SK-N-SH treated with all-trans-retinoic acid at 6 μM for 48 hours (cell line): ENCODE measurements at regions not wholly inside any gene's neighbourhood (a gene's known extent, or its start where the extent isn't known, plus 50 kb on each side); places are given as distances from the start of the nearest gene placed in this dataset.

Source experiments
- ARNTL ChIP-seq: fragments of 450-650 bp; formaldehyde crosslinking; IDR thresholded peaks from 2 replicates; pipeline ENCODE4 v1.5.0; 2020; ENCODE audit warnings: low read depth, mild to moderate bottlenecking, moderate library complexity, borderline replicate concordance
- BACH2 ChIP-seq: fragments of 250-450 bp; sonication (Bioruptor Pico); IDR thresholded peaks from 2 replicates; pipeline ENCODE4 v1.9.0; 2021; ENCODE audit warnings: mild to moderate bottlenecking, borderline replicate concordance
- CSDC2 ChIP-seq: fragments of 250-450 bp; sonication (Bioruptor Pico); IDR thresholded peaks from 2 replicates; pipeline ENCODE4 v1.5.0; 2020; ENCODE audit warnings: mild to moderate bottlenecking, moderate library complexity
- ISL1 ChIP-seq: fragments of 250-450 bp; sonication (Bioruptor Pico); IDR thresholded peaks from 2 replicates; pipeline ENCODE4 v2.1.2; 2022; ENCODE audit warnings: mild to moderate bottlenecking, moderate library complexity
- POU6F1 ChIP-seq: fragments of 250-450 bp; sonication (Bioruptor Pico); IDR thresholded peaks from 2 replicates; pipeline ENCODE4 v1.8.0; 2021; ENCODE audit warnings: low read depth, mild to moderate bottlenecking, moderate library complexity, borderline replicate concordance
- RARB ChIP-seq: fragments of 250-450 bp; sonication (Bioruptor Pico); IDR thresholded peaks from 2 replicates; pipeline ENCODE4 v1.8.0; 2021; ENCODE audit warnings: mild to moderate bottlenecking, moderate library complexity
- SNAI2 ChIP-seq: fragments of 250-450 bp; sonication (Bioruptor Pico); IDR thresholded peaks from 2 replicates; pipeline ENCODE4 v1.5.0; 2020; ENCODE audit warnings: mild to moderate bottlenecking, moderate library complexity
- TSHZ2 ChIP-seq: fragments of 250-450 bp; sonication (Bioruptor Pico); IDR thresholded peaks from 2 replicates; pipeline ENCODE4 v1.5.0; 2020; ENCODE audit warnings: mild to moderate bottlenecking, moderate library complexity
- ZFP3 ChIP-seq: fragments of 250-450 bp; sonication (Bioruptor Pico); IDR thresholded peaks from 2 replicates; pipeline ENCODE4 v1.5.0; 2020; ENCODE audit warnings: mild to moderate bottlenecking, moderate library complexity
- TF ChIP-seq, protein P1 (sequence below): fragments of 250-450 bp; sonication (Bioruptor Pico); IDR thresholded peaks from 2 replicates; pipeline ENCODE4 v1.5.1; 2020; ENCODE audit warnings: low read depth, mild to moderate bottlenecking, moderate library complexity
- TF ChIP-seq, protein P2 (sequence below): fragments of 250-450 bp; sonication (Bioruptor Pico); IDR thresholded peaks from 2 replicates; pipeline ENCODE4 v1.8.0; 2020; ENCODE audit warnings: mild to moderate bottlenecking, moderate library complexity, borderline replicate concordance

DNA sequence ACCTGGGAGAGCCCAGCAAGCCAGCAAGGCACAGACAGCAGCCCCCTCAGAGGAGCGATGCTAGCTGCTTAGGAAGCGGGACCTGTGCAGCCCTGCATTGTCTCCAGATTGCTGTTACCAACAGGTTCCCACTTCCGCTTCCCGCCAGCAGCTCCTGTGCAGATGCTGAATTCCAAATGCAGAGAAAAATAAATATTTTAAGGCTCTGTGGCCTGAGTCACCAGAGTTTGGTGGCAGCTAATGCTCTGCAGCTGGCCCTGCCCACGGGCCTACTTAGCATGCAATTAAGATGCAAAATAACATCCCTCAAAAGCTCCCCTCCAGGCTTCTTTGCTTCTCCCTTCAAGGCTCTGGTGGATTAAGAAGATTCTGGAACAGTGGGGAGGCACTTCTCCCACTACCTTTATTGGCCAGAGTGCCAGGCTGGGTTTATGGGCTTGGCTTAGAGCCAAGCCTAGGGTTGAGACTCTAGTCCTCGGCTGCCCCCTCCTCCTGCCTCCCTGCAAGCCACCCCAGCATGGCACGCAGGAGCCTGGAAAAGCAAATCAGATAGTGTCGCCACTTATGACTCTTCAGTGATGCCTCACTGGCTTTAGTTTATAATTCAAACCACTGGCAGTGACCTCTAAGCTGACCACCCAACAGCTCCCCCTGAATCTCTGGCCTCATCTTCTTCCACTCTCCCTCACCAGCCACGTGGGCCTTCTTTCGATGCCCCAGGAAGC is 207.1 kb upstream of the ZC3H12A start:
- TF ChIP-seq POU6F1 (CRISPR knock-in tag) (no peak), SNAI2 (CRISPR knock-in tag) (no peak), RARB (no peak), BACH2 (CRISPR knock-in tag) (no peak), ARNTL (CRISPR knock-in tag) (no peak), TSHZ2 (no peak), ZFP3 (CRISPR knock-in tag) (no peak), CSDC2 (CRISPR knock-in tag) (no peak), ISL1 (CRISPR knock-in tag) (no peak)
- TF ChIP-seq, protein P1, sequence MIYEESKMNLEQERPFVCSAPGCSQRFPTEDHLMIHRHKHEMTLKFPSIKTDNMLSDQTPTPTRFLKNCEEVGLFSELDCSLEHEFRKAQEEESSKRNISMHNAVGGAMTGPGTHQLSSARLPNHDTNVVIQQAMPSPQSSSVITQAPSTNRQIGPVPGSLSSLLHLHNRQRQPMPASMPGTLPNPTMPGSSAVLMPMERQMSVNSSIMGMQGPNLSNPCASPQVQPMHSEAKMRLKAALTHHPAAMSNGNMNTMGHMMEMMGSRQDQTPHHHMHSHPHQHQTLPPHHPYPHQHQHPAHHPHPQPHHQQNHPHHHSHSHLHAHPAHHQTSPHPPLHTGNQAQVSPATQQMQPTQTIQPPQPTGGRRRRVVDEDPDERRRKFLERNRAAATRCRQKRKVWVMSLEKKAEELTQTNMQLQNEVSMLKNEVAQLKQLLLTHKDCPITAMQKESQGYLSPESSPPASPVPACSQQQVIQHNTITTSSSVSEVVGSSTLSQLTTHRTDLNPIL (CRISPR knock-in tag) = no peak
- TF ChIP-seq, protein P2, sequence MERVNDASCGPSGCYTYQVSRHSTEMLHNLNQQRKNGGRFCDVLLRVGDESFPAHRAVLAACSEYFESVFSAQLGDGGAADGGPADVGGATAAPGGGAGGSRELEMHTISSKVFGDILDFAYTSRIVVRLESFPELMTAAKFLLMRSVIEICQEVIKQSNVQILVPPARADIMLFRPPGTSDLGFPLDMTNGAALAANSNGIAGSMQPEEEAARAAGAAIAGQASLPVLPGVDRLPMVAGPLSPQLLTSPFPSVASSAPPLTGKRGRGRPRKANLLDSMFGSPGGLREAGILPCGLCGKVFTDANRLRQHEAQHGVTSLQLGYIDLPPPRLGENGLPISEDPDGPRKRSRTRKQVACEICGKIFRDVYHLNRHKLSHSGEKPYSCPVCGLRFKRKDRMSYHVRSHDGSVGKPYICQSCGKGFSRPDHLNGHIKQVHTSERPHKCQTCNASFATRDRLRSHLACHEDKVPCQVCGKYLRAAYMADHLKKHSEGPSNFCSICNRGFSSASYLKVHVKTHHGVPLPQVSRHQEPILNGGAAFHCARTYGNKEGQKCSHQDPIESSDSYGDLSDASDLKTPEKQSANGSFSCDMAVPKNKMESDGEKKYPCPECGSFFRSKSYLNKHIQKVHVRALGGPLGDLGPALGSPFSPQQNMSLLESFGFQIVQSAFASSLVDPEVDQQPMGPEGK = no peak
